Panc1 (cell line): ENCODE measurements at regions not wholly inside any gene's neighbourhood (a gene's known extent, or its start where the extent isn't known, plus 50 kb on each side); places are given as distances from the start of the nearest gene placed in this dataset.

Source experiments
- ATAC-seq: fragments of 200-7000 bp; cut with Tn5 transposase; 2 replicates; pipeline ENCODE4 v1.9.1; 2020; ENCODE audit warnings: mild to moderate bottlenecking, moderate library complexity
- BruUV-seq: library from RNA; stranded (reverse); fragments of 400-500 nt; replicated peaks from 2 replicates; lab custom pipeline; 2021; lab: Mats Ljungman, UMichigan
- CTCF ChIA-PET: fragments of 300-600 bp; sonication (Branson Sonifier 250); formaldehyde crosslinking; loops from one replicate; lab custom pipeline; 2022; ENCODE audit warnings: antibody characterized with exemption; lab: Charles Lee
- POLR2A ChIA-PET: fragments of 300-600 bp; sonication (Branson Sonifier 250); formaldehyde crosslinking; loops from one replicate; lab custom pipeline; 2022; ENCODE audit warnings: antibody characterized with exemption; lab: Charles Lee
- DNase-seq: peaks from one replicate; pipeline ENCODE4 v3.0.0-alpha.2; 2010; ENCODE audit warnings: low read depth, low spot score
- H3K27ac ChIP-seq: 2 replicates; pipeline ENCODE4 v1.5.1; 2011; ENCODE audit warnings: mild to moderate bottlenecking, low read length, inconsistent platforms
- H3K27me3 ChIP-seq: fragments of 200-500 bp; sonication (Bioruptor generic); 2 replicates; pipeline ENCODE4 v1.6.0; 2014; ENCODE audit warnings: low read length, inconsistent platforms; ENCODE audit not compliant: control insufficient read depth, insufficient read depth
- H3K36me3 ChIP-seq: fragments of 200-500 bp; sonication (Bioruptor generic); 2 replicates; pipeline ENCODE4 v1.5.1; 2014; ENCODE audit warnings: inconsistent platforms, mild to moderate bottlenecking, low read length, moderate library complexity; ENCODE audit not compliant: control insufficient read depth, insufficient read depth
- H3K4me1 ChIP-seq: 2 replicates; pipeline ENCODE4 v1.5.1; 2011; ENCODE audit warnings: inconsistent platforms, mild to moderate bottlenecking, low read length, moderate library complexity; ENCODE audit not compliant: control insufficient read depth, insufficient read depth
- H3K4me3 ChIP-seq, 2 experiments: 2 replicates each; pipeline ENCODE4 v1.5.1; 2011 to 2012; ENCODE audit warnings: low read depth in 2 of 2, low read length in 2 of 2, mild to moderate bottlenecking in 2 of 2, inconsistent platforms in 1 of 2, moderate library complexity in 1 of 2
- H3K9me3 ChIP-seq: fragments of 200-500 bp; sonication (Bioruptor generic); 2 replicates; pipeline ENCODE4 v1.5.1; 2014; ENCODE audit warnings: low read depth, mild to moderate bottlenecking, inconsistent platforms, low read length, moderate library complexity; ENCODE audit not compliant: control insufficient read depth, insufficient read depth
- POLR2AphosphoS5 ChIP-seq: IDR thresholded peaks from 2 replicates; pipeline ENCODE4 v1.6.1; 2012; ENCODE audit warnings: mild to moderate bottlenecking, low read depth, low read length, moderate library complexity
- SIN3A ChIP-seq: IDR thresholded peaks from 2 replicates; pipeline ENCODE4 v1.6.1; 2012; ENCODE audit warnings: low read depth, mild to moderate bottlenecking, low read length, moderate library complexity, borderline replicate concordance; ENCODE audit not compliant: insufficient read depth
- TCF7L2 ChIP-seq: IDR thresholded peaks from 2 replicates; pipeline ENCODE4 v1.6.1; 2011; ENCODE audit warnings: mild to moderate bottlenecking, low read depth, low read length, inconsistent platforms
- in situ Hi-C: cut with HindIII; loops from 2 replicates; pipeline ENCODE4 v1.10.0; 2016; ENCODE audit warnings: low sequenced_read_pairs, low pct_unique_long_range_greater_than_20kb
- intact Hi-C: fragments of 100-400 bp; cut with micrococcal nuclease; formaldehyde crosslinking; loops from one replicate; pipeline ENCODE4 v1.10.0; 2022; ENCODE audit not compliant: unreplicated experiment
- TF ChIP-seq, protein P1 (sequence below), 2 experiments: IDR thresholded peaks; 2 replicates each; pipeline ENCODE4 v1.6.1; 2011 to 2012; ENCODE audit warnings: low read depth in 2 of 2, control low read depth in 1 of 2, low read length in 1 of 2, mild to moderate bottlenecking in 1 of 2, moderate library complexity in 1 of 2; ENCODE audit not compliant: insufficient read depth in 1 of 2
- TF ChIP-seq, protein P2 (sequence below): fragments of 450-650 bp; IDR thresholded peaks from 2 replicates; pipeline ENCODE4 v1.5.1; 2017; ENCODE audit warnings: mild to moderate bottlenecking

DNA sequence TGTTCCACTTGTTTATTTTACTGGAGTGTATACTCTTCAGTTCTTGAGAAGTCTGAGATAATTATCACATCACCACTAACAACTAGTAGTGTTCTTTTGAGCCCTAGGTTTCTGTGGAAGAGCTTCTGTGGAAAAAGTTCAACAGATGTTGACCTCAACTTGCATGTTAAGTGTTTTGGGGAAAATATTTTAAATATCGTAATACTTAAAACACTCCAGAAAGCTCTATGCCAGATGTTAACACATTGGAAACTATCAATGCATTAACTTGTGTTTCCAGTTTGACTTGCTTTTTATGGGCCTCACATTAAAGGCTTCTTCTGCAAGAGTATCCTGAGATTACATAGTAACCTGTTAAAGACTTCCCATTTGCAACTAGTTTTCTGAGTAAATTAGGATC, 173.1 kb downstream of the DUSP6 start:
- in situ Hi-C loops: no loop called here

DNA sequence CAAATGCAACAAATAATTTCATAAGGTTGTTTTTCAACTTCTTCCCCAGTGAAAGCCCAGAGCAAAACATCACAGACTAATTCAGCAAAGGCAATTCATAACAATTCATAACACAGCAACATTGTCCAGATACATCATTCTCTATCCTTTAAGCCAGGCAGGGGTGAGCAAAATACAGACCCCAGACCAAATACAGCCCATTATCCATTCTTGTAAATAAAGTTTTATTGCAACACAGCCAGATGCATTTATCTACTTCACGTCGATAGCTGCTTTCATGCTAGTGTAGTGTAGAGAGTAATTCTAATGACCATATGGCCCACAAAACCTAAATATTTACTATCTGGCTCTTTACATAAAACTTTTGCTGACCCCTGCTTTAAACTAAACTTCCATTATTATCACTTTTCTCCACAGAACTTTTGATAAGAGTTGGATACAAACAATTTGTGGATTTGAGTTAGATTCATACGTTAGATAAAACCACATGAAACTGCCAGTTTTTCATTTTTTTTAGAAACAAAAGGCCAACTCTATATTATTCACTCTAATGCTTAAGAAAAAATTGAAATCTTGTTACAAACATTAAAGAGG, 174.4 kb downstream of the DUSP6 start:
- DNase-seq: no peak
- no peak overlapping the region for H3K27ac ChIP-seq
- no peaks in the 10 kb centered on the region; the same call in 1 of the 2 replicates for H3K36me3 ChIP-seq
- in situ Hi-C loops (no loop called here), intact Hi-C loops (no loop called here)
- TF ChIP-seq POLR2AphosphoS5 (no peak), TCF7L2 (no peak), SIN3A (no peak)
- TF ChIP-seq, protein P1, sequence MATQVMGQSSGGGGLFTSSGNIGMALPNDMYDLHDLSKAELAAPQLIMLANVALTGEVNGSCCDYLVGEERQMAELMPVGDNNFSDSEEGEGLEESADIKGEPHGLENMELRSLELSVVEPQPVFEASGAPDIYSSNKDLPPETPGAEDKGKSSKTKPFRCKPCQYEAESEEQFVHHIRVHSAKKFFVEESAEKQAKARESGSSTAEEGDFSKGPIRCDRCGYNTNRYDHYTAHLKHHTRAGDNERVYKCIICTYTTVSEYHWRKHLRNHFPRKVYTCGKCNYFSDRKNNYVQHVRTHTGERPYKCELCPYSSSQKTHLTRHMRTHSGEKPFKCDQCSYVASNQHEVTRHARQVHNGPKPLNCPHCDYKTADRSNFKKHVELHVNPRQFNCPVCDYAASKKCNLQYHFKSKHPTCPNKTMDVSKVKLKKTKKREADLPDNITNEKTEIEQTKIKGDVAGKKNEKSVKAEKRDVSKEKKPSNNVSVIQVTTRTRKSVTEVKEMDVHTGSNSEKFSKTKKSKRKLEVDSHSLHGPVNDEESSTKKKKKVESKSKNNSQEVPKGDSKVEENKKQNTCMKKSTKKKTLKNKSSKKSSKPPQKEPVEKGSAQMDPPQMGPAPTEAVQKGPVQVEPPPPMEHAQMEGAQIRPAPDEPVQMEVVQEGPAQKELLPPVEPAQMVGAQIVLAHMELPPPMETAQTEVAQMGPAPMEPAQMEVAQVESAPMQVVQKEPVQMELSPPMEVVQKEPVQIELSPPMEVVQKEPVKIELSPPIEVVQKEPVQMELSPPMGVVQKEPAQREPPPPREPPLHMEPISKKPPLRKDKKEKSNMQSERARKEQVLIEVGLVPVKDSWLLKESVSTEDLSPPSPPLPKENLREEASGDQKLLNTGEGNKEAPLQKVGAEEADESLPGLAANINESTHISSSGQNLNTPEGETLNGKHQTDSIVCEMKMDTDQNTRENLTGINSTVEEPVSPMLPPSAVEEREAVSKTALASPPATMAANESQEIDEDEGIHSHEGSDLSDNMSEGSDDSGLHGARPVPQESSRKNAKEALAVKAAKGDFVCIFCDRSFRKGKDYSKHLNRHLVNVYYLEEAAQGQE (IDR thresholded peaks at IDR 0.05; ENCODE audit: insufficient read depth in 1 of 2, low read depth in 2 of 2, low read length in 1 of 2): no peak
- TF ChIP-seq, protein P2, sequence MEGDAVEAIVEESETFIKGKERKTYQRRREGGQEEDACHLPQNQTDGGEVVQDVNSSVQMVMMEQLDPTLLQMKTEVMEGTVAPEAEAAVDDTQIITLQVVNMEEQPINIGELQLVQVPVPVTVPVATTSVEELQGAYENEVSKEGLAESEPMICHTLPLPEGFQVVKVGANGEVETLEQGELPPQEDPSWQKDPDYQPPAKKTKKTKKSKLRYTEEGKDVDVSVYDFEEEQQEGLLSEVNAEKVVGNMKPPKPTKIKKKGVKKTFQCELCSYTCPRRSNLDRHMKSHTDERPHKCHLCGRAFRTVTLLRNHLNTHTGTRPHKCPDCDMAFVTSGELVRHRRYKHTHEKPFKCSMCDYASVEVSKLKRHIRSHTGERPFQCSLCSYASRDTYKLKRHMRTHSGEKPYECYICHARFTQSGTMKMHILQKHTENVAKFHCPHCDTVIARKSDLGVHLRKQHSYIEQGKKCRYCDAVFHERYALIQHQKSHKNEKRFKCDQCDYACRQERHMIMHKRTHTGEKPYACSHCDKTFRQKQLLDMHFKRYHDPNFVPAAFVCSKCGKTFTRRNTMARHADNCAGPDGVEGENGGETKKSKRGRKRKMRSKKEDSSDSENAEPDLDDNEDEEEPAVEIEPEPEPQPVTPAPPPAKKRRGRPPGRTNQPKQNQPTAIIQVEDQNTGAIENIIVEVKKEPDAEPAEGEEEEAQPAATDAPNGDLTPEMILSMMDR: no peak
- no peak for ATAC-seq
- no peaks in the 10 kb centered on the region for H3K4me1 ChIP-seq
- ChIA-PET POLR2A (no interaction called here), CTCF (no interaction called here)
- H3K27me3 ChIP-seq: no peaks in the 10 kb centered on the region
- no peak overlapping the region for H3K4me3 ChIP-seq
- BruUV-seq: no TSS peak
- H3K9me3 ChIP-seq: no peaks in the 10 kb centered on the region

More for the DNA sequence above, 173.1 kb downstream of the DUSP6 start:
- Histone ChIP-seq H3K36me3 (no peaks in the 10 kb centered on the region), H3K9me3 (no peaks in the 10 kb centered on the region), H3K4me1 (no peaks in the 10 kb centered on the region), H3K27ac (no peak overlapping the region), H3K4me3 (no peak overlapping the region), H3K27me3 (no peaks in the 10 kb centered on the region)
- BruUV-seq: no TSS peak
- ATAC-seq (no peak), DNase-seq (no peak)
- ChIA-PET CTCF (no interaction called here), POLR2A (no interaction called here)
- TF ChIP-seq SIN3A: no peak
- TF ChIP-seq POLR2AphosphoS5: no peak
- TF ChIP-seq TCF7L2: no peak
- intact Hi-C loops: no loop called here

DNA sequence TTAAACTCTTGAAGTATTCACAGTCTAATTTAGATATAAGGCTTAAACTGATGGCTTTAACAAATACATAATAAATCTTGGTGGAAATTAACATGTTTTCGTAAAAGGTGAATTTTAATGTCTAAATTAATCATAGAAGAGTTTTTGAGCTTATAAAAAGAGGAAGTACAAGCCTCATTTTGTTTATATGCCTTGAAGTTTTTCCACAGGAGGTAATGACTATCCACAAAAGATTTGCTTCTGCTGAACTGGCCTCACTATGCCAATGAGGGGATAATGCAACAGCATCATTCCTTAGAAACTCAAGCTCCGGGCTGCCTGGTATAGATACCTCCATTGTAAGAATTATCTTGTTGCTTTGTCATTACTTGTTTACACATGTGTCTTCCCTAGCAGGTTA, 175.6 kb downstream of the DUSP6 start:
- H3K27ac ChIP-seq: no peak overlapping the region
- H3K4me3 ChIP-seq: no peak overlapping the region
- H3K4me1 ChIP-seq: no peaks in the 10 kb centered on the region
- DNase-seq (no peak), ATAC-seq (no peak)
- BruUV-seq: no TSS peak
- H3K9me3 ChIP-seq: no peaks in the 10 kb centered on the region
- TF ChIP-seq, protein P1 (IDR thresholded peaks at IDR 0.05; ENCODE audit: insufficient read depth in 1 of 2, low read depth in 2 of 2, low read length in 1 of 2): no peak
- no peak for TF ChIP-seq POLR2AphosphoS5
- no peak for TF ChIP-seq TCF7L2
- TF ChIP-seq SIN3A: no peak
- TF ChIP-seq, protein P2: no peak
- CTCF ChIA-PET: no interaction called here
- H3K27me3 ChIP-seq: no peaks in the 10 kb centered on the region
- intact Hi-C loops (no loop called here), in situ Hi-C loops (no loop called here)
- H3K36me3 ChIP-seq: no peaks in the 10 kb centered on the region; the same call in 1 of the 2 replicates
- POLR2A ChIA-PET: no interaction called here
